Peyer's patch (tissue), 4 donors: ENCODE measurements at regions not wholly inside any gene's neighbourhood (a gene's known extent, or its start where the extent isn't known, plus 50 kb on each side); places are given as distances from the start of the nearest gene placed in this dataset.

Experiments
- POLR2A ChIP-seq, 2 donors: fragments of 450-650 bp; IDR thresholded peaks; one replicate each; pipeline ENCODE4 v1.5.1; 2017; ENCODE audit warnings: antibody characterized with exemption in 2 of 2, mild to moderate bottlenecking in 2 of 2, moderate library complexity in 2 of 2
- TF ChIP-seq, protein P1 (sequence below), 6 experiments: fragments of 450-650 bp in 4 of 6; fragments of 200-600 bp in 2 of 6; sonication (generic) in 1 of 6; IDR thresholded peaks; one replicate each; pipeline ENCODE4 v1.5.1; 2017 to 2019; ENCODE audit warnings: antibody characterized with exemption in 6 of 6, mild to moderate bottlenecking in 3 of 6, moderate library complexity in 1 of 6

DNA sequence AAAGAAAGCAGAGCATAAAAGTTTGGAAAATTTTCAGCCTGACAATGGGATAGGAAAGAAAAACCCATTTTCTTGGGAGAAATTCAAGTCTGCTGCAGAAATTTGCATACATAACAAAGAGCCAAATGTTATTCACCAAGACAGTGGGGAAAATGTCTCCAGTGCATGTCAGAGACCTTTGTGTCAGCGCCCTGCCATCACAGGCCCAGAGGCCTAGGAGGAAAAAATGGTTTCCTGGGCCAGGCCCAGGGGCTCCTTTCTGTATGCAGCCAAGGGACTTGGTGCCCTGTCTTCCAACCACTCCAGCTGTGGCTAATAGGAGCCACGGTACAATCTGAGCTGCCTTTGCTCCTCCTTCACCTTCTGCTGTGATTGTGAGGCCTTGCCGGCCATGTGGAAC lies 189.1 kb upstream of the PITRM1 start:
- TF ChIP-seq POLR2A (IDR thresholded peaks at IDR 0.05): no peak
- TF ChIP-seq, protein P1, sequence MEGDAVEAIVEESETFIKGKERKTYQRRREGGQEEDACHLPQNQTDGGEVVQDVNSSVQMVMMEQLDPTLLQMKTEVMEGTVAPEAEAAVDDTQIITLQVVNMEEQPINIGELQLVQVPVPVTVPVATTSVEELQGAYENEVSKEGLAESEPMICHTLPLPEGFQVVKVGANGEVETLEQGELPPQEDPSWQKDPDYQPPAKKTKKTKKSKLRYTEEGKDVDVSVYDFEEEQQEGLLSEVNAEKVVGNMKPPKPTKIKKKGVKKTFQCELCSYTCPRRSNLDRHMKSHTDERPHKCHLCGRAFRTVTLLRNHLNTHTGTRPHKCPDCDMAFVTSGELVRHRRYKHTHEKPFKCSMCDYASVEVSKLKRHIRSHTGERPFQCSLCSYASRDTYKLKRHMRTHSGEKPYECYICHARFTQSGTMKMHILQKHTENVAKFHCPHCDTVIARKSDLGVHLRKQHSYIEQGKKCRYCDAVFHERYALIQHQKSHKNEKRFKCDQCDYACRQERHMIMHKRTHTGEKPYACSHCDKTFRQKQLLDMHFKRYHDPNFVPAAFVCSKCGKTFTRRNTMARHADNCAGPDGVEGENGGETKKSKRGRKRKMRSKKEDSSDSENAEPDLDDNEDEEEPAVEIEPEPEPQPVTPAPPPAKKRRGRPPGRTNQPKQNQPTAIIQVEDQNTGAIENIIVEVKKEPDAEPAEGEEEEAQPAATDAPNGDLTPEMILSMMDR (IDR thresholded peaks at IDR 0.05): no peak
